HG03108 (cell line): ENCODE measurements at regions not wholly inside any gene's neighbourhood (a gene's known extent, or its start where the extent isn't known, plus 50 kb on each side); places are given as distances from the start of the nearest gene placed in this dataset.
"Not testable (repeated sequence)": the region's sequence is repeated elsewhere in the genome, so short reads cannot be mapped to it uniquely, and the experiment has no call there.

Experiments
- ATAC-seq: cut with Tn5 transposase; IDR thresholded peaks from one replicate; pipeline ENCODE4 v1.9.1; 2021; ENCODE audit warnings: moderate library complexity; ENCODE audit not compliant: unreplicated experiment

DNA sequence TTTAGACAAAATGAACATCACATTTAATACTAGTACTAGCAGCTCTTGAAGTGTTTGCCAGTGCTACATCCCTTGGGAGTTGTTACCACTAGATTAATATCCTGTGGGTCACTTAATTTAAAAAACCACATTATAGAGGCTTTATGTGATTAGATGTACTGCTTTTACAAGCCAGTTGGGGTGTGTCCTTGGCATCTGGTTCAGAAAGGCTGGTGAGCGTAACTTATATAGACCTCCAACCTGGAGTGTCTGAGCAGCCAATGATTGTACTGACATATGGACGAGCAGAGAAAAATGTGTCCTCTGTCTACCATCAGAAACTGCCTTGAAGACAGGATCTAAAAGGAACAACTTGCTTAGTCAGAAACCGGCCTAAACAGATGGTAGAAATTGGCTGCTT, 306.2 kb upstream of the ATP11B start:
- ATAC-seq = no peak

DNA sequence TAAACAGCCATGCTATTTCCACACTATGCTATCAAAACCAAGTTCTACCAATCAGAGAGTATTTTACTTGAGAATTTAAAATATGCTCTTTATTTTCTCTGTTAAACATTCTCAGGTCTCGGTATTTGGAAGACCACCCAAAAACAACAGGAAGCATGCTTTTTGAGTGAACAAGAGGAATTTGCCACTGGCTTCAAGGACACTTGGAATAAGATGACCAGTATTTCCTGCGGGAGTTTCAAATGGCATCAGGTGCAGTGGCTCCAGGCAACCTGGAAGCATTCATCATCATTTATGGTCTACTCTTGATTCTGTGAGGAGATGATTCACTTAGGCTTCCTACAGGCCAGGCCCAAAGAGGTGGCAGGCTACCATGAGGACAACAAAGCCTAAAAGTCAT, 305.7 kb upstream of the ATP11B start:
- ATAC-seq = no peak

DNA sequence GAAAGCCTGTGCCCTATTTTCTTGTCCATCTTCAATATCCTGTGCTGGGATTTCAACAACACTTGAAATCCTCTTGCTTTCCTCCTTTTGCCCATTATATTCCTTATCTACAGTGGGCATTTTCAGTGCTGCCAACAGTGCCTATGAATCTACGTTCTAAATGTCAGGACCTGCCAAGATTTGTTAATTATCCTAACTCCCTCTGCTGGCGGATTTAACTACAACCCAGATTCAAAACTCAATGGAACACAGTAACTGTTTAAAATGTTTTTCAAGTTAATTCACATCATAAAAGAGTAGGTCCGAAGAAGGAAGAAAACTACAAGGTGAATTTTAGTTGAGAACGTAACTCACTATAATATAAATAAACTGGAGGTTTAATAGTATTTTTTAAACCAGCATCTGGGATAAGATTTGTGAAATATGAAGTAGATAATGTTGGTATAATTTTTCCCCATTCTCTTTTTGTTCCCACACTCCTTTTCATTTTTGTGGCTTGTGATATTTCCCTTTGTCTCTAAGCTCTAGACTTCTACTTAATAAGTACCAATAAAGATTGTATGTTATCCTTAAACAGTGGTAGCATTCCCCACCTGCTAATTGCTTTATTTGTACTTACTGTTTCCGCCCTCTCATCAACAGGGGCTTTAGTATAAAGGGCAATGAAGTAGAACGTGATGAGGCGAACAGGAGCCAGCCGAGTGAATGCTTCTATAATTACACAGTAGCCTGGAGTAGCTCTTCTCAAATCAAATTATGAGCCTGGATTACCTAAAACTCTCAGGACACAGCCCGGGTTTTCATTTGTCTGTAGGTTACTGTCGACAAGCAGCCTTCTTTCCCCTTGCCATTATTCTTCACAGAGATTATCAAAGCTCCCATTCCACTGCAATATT, 302.5 kb upstream of the ATP11B start:
- no peak for ATAC-seq

DNA sequence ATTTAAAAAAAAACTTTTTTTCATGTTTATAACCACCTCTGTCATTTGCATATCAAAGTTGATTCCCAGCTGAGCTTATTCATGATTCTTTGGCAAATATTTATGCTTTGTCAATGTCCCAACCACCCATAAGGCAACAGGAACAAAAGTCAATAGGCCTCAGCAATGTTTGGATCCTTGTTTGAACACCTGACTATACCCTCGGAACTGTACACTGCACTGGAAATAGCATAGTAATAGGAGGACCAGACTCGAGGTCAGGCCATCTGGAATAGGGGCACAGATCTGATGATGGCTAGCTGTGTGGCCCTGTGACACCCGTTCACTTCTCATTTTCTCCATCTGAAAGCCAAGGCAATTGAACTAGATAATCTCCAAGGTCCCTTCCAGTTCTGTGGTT, 301.7 kb upstream of the ATP11B start:
- ATAC-seq = no peak

DNA sequence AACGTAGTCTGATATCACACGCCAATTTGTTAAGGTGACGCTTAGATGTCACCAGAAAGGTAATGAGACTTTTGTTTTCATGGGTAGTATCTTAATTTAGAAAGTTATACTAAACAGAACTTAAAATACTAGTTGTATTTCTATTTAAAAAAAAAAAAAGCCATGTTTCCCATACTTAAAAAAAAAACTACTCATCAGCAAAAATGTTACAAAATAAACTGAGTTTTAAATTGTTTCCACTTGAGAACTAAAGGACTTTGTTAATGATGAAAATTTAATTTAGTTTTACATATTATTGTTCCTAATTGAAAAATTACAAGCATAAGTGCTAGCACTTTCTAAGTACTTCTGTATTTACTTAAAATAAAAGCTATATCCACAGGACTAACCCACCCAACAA, 300.8 kb upstream of the ATP11B start:
- no peak for ATAC-seq

DNA sequence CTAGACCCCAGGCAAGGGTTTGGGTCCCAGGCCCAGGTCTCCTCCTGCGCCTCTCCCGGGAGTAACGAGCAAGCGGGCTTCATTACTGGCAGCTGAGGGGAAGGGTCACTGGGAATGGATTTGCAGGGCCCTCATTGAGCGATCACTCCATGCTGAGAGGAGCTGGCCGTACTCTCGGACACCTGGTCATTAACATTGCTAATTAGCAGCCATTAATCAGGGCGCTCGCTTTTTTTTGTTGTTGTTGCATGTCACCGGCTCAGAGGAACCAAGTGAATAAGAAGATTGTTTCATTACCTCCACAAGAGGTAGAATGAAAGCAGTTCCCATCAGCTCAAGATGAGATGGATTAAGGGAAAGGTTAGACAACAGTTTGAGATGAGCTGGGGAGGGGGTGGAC, 293.0 kb upstream of the ATP11B start:
- ATAC-seq = no peak

DNA sequence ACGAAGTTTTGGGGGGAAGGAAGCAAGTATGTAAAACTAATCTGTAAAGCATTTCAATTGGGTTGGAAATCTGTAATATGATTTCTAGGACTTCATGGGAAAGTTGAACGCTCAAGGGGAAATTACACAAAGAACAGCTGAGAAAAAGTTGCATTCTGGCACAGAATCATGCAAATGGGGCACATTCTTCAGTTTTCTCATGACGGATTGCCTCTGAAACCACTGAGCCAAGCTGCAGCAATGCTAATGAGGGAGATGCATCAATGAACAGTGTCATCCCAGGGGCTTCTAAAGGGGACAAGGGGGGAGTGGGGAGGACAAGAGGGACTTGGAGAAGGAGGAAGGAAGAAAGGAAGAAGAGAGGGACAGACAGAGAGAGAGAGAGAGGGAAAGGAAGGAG, 291.4 kb upstream of the ATP11B start:
- no peak for ATAC-seq

DNA sequence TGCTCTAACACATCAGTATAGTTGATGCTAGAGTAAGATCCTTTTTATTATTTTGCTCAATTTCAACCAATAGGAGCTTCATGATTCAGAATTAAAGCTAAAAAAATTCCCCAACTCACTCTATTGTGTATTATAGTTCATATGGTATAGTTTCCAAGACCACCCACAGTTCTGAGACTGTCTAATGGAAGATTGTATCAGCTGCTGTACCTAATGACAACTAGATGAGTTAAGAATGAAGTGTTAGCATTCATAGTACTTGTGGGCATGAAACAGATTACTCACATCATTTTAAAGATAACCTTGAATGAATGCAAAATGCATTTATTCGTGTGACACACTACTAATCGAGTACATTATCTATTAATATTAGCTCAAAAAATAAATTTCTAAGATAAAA, 289.9 kb upstream of the ATP11B start:
- no peak for ATAC-seq

DNA sequence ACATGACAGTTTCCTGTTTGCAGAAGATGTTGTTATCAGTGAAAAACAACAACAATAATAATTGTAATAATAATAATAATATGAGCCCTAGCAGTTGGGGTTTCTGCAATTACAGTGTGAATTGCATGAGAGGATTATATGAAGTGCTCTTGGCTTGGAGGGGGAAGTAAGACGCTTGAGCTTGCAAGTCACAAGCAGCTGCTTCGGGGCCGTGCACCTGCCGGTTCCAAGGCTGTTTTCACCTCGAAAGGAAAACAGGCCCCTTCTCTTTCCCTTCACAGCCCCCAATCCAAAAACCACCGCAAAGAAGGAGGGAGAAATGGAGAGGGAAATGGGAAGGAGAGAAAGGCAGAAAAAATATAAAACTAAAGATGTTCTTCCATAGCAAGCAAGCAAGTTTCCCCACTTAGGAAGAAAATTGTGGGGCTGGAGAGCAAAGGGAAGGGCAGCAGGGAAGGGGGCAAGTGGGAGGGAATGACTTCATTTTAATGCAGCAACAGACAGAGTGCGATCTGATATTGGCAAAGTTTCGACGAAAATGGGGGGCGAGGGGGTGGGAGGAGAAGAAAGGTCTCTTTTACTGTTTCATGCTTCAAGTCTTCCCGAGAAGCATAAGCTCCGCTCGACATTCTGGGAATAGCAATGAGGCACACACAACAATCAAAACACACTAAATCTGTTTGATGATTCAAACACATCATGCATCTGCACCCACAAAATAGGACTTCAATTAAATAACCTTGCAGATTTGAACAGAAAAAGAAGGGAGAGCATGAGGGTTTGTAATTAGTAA, 284.2 kb upstream of the ATP11B start:
- no peak for ATAC-seq

DNA sequence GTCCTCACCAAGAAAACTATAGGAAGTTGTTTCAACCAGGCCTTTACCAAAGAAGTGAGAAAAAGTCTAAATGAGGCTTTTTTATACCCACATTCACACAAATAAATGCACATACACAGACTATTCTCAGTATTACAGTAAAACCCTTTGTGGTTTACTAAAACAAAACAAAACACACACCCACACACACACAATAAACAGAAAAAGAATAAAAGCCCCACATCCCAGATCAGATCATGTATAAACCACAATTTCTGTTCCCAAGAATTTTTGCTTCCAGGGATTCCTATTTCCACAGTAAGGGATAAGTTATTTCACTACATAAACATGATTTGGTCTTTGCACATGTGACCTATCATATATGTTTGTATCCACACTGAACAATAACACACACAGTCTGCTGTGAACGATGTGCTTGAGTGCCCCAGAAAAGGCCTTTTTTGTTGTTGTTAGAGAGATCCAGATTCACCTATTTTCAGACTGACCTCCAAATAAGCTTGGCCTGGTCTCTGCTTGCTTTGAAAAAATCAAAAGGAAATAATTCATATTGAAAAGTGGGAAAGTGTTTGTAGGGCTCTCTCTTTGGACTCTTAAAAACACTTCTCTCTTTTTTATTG, 283.4 kb upstream of the ATP11B start:
- no peak for ATAC-seq

DNA sequence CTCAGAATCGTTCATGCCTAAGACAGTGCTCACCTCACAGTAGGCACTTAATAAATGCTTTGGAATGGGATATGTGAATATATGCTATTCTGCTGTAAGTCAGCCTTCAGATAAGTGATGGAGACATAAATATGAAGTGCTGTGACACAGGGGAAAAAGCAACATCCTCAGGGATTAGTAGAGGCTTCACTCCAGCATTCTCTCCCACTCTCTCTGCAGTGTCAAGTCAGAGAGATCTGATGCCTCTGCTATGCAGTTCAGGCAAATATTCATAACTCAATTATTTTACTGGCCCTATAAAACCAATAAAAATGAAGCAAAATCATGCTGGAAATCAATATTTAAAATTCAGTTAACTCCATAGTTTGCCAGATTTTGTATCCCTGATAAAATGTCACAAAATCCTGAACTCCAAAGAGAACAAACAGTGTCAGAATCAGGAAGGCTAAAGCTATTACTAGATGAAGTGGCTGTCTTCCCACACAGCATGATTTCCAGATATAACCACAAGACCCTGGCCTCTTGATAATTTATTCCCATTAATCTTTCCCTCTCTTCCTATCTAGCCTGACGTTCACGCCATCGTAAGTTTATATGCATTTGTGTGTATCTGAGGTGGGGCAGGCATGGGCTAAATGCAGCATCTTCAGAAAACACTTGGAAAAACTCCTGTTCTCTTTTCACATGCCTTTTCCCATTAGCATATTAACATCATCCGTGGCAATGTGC, 278.9 kb upstream of the ATP11B start:
- ATAC-seq = no peak

DNA sequence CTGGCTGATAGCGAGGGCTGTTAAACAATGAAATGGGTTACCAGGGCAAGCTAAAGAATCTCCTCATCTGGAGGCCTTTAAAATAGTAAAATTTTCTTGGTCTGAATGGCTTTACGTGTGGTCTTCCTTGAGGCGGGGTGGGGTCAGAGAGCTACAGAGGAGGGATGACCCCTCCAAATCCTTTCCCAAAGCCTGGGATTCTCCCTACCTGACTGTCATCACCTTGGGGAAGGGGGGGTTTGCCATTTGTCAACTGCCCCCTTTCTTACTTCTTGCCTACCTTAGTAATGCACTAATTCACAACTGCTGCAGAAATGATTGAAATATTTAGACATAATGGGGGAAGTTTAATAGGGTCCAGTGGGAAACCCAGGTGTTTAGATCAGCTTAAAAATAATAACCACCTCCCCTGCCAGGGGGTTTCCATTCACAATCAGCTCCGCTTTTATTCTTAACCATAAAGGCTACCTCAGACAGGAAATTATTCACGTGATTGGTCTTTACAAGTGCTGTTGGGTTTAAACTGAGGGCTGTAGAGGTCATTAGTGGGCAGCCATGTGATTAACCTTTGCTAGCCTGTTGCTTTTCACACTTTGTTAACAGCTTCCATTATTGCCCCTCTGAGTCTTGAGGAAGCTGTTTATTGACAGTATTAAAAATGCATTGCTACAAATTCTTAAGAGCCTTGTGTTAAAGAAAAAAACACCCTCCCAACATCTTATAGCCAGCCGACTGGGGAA, 276.5 kb upstream of the ATP11B start:
- no peak for ATAC-seq

DNA sequence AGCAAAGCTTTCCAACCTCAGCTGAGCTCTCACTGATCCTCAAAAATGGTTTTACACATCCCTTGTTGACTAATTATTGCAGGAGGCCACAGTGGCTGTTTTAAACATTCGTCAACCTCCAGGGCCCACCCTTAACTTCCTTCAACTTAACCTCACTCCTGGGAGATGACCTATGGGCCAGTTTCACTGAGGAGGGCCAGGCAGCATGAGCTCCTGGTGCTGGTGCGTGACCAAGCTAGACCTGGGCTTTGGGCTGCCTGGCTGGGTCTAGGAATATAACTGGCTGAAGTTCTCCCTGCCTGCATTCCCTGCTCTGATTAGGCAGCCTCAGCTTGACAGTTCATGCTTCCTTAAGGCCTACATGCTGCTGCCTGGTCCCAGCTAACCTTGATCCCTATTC, 273.7 kb upstream of the ATP11B start:
- no peak for ATAC-seq

DNA sequence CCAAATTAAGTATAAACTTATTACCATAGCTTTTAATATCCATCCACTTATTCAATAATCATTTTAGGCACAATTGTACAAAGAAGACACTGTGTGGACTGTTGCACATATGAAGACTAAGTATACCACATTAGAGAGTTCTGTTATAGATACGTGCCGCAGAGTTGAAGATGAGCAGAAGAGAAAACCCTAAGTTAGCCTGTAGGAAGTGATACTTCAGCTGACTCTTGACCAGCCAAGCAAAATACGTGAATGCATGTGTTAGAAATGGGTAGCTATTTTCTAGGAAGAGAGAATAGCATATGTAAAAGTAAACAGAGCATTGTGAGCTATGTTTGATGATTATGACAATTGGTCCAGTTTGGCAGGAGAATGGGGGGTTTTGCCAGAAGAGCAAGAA, 272.0 kb upstream of the ATP11B start:
- ATAC-seq = no peak

DNA sequence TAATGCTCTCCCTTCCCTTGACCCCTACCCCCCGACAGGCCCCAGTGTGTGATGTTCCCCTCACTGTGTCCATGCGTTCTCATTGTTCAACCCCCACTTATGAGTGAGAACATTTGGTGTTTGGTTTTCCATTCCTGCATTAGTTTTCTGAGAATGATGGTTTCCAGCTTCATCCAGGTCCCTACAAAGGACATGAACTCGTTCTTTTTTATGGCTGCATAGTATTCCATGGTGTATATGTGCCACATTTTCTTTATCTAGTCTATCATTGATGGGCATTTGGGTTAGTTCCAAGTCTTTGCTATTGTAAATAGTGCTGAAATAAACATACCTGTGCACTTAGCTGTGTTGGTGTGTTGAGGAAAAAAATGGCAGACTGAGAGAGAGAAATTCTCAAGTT, 269.9 kb upstream of the ATP11B start:
- not testable (repeated sequence) for ATAC-seq

DNA sequence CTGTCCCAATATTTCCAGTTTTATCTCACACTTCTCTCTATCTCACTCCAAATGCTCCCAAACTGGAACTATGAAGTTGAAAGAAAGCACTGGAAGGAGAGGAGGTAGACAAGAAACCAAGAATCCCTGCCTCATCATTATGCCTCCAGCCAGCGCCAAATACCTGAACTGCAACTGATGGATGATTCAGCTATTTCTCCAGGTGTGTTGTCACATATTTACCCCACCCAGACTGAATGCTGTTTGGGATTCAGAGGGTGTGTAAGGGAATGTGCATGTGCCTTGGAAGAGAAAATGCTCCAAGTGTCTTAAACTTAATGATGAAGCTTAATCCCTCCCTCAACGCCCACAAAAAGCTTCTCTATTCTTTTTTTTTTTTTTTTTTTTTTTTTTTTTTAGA, 269.5 kb upstream of the ATP11B start:
- ATAC-seq = no peak

DNA sequence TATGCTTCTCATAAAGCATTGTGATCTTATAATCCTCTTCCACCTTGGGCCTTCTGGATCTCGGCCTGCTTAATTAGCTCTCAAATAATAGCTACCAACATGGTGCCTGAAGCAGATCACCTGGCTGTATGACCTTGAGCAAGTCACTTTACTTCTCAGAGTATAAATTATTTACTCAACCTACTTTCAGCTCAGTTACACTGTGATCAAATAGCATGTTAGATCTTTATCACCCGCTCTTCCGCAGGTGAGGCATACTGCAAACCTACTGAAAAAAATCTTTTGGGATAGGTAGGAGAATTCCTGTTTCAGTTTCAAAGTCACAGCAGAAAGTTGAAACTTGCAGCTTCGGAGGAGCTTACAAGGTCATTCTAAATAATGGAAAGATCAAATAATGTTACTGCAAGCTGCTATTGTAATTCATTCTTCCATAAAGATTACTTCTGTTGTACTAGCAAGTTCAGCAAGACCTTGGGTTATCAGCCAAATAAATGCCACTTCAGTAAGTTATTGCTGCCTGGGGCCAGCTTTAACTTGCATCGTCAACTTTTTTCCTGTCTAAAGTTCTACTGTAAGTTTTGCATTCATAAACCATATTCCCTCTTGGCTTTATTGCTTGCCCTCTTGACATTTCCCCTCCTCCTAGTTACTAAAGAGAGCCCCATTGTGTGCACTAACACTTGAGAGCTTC, 268.4 kb upstream of the ATP11B start:
- ATAC-seq = no peak

DNA sequence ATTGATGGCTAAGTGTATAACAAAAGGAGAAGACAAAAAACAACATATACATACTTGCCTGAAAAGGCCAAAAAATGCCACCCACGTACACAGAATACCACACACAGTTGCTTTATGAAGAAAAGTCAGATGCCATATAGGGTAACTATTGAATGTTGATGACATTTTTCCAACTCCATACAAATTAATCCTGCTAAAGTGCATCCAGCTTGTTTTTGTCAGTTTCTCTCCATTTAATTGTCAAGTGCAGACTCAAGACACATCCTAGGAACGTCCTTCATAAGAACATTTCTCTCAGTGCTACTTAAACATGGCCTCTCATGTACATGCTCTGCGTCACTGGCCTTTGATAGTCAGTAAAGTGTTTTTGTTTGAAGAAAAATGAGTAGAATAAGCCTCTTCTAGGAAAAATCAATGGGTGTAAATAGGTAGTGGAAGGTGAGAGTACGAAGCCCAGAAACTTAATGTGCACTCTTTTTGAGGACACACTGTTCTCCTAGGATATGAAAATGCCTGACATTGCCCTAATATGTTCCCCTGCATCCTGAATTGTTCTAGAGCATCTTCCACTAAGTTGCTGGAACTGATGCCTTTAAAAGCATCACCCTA, 267.4 kb upstream of the ATP11B start:
- ATAC-seq = no peak

DNA sequence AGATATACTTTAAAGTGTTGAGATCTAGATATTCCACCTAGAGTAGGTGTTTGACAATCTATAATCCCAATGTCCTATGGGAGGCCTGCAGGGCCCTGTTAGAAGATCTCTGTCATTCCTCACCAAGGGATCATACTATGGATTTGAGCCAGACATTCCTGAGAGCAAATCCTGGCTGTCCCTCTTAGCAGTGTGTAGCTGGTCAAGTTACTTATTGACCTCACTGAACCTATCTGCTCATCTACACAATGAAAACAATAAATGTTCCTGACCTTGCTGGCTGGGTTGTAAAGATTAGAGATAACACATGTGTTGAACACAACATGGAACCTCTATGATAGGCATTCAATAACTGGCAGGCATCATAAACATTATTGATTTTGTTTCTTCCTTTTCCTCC, 265.6 kb upstream of the ATP11B start:
- ATAC-seq = no peak

DNA sequence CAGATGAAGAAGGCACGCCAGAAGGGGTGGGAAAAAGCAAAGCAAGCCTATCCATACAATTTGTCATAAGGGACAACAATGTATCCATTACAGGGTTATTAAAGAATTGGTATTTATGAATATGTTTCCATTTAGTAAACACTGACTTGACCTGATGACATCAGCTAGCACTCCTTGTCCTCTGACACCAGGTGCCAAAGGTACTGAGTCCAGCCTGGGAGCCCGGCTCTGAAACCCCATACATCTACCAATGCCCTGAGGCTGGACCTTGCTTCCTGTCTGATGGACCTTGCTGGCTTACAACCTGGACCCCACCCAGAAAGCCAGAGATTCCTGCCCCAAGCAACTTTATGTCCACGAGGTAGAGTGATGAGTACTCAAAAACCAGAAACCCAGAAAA, 263.0 kb upstream of the ATP11B start:
- no peak for ATAC-seq
